ENCODE measurements at regions not wholly inside any gene's neighbourhood (a gene's known extent, or its start where the extent isn't known, plus 50 kb on each side); places are given as distances from the start of the nearest gene placed in this dataset.

GRCh38 chr22:48729499-48730171 is 1098.0 kb downstream of the BRD1 start:
- no peak for TF ChIP-seq CTCF (IDR thresholded peaks at IDR 0.05; ENCODE audit: control insufficient read depth, insufficient read depth, low read depth, low read length, missing control alignments)
- H3K4me3 ChIP-seq (ENCODE audit: control insufficient read depth, low read depth, low read length), result no peak overlapping the region
- DNase-seq (ENCODE audit: low read depth), result no peak

- DNase-seq (ENCODE audit: low read depth), result no peak
These were observed 1100.1 kb downstream of the BRD1 start for GRCh38 chr22:48727454-48728058.

DNA sequence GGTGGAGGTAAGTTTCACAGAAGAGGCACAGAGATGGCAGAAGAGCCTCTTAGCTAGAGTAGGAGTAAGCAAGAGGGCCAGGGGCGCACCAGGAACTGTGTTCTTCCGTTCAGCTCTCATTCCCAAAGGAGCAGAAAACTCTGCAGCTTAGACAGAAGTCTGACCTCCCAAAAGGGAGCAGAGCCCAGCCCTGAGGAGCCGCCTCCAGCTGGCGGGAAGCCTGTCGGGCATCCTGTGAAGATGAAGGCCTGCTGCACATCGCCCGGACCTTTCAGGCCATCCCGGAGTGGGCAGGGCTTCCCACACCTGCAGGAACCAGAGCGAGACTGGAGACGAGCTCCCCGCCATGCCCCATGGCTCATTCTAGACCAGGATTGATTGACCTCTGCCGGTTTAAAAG is 1102.8 kb downstream of the BRD1 start:
- TF ChIP-seq CTCF (IDR thresholded peaks at IDR 0.05; ENCODE audit: control insufficient read depth, insufficient read depth, low read depth, low read length, missing control alignments), result no peak
- DNase-seq (ENCODE audit: low read depth), result no peak
- no peak overlapping the region for H3K4me3 ChIP-seq (ENCODE audit: control insufficient read depth, low read depth, low read length)

More at GRCh38 chr22:48727454-48728058, 1100.1 kb downstream of the BRD1 start:
- no peak for TF ChIP-seq CTCF (IDR thresholded peaks at IDR 0.05; ENCODE audit: control insufficient read depth, insufficient read depth, low read depth, low read length, missing control alignments)
- H3K4me3 ChIP-seq (ENCODE audit: control insufficient read depth, low read depth, low read length), result no peak overlapping the region

DNA sequence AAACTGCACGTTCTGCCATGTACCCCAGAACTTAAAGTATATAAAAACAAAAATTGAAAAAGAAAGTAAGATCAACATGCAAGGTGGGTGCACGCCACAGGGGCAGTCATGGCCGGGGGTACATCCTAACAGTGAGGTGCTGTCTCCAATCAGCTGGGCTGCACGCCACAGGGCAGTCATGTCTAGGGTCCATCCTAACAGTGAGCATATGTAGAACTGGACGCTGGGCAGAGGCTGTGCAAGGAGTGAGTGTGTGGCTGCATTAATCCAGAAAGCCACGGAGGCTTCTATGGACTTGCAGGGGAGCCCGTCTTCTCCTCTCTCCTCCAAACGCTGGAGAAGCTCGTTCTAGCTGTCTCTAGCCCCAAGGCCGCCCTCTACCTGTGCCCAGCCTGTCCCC is 1105.0 kb downstream of the BRD1 start:
- DNase-seq (ENCODE audit: low read depth), result no peak
- no peak for TF ChIP-seq CTCF (IDR thresholded peaks at IDR 0.05; ENCODE audit: control insufficient read depth, insufficient read depth, low read depth, low read length, missing control alignments)
- H3K4me3 ChIP-seq (ENCODE audit: control insufficient read depth, low read depth, low read length), result no peak overlapping the region

GRCh38 chr22:48721395-48721669 is 1106.3 kb downstream of the BRD1 start:
- no peak overlapping the region for H3K4me3 ChIP-seq (ENCODE audit: control insufficient read depth, low read depth, low read length)
- TF ChIP-seq CTCF (IDR thresholded peaks at IDR 0.05; ENCODE audit: control insufficient read depth, insufficient read depth, low read depth, low read length, missing control alignments), result no peak
- DNase-seq (ENCODE audit: low read depth), result no peak

GRCh38 chr22:48720662-48721394 is 1106.8 kb downstream of the BRD1 start:
- TF ChIP-seq CTCF (IDR thresholded peaks at IDR 0.05; ENCODE audit: control insufficient read depth, insufficient read depth, low read depth, low read length, missing control alignments), result no peak
- H3K4me3 ChIP-seq (ENCODE audit: control insufficient read depth, low read depth, low read length), result no peak overlapping the region
- DNase-seq (ENCODE audit: low read depth), result no peak

All from AG09309 (cell line).